Ascending aorta (tissue), 2 donors: ENCODE measurements at regions not wholly inside any gene's neighbourhood (a gene's known extent, or its start where the extent isn't known, plus 50 kb on each side); places are given as distances from the start of the nearest gene placed in this dataset.

ENCODE experiments used
- DNase-seq, 2 donors: peaks; one replicate each; pipeline ENCODE4 v3.0.0-alpha.2; 2019; ENCODE audit warnings: low spot score in 2 of 2
- H3K27ac ChIP-seq, 2 donors: fragments of 200-600 bp; sonication (generic); one replicate each; pipeline ENCODE4 v1.5.1; 2016 to 2017; ENCODE audit warnings: mild to moderate bottlenecking in 1 of 2
- H3K27me3 ChIP-seq: fragments of 200-600 bp; sonication (generic); one replicate; pipeline ENCODE4 v1.5.1; 2017
- H3K36me3 ChIP-seq, 2 donors: fragments of 200-600 bp; sonication (generic); one replicate each; pipeline ENCODE4 v1.5.1; 2016
- H3K4me1 ChIP-seq, 2 donors: fragments of 200-600 bp; sonication (generic); one replicate each; pipeline ENCODE4 v1.5.1; 2016 to 2017; ENCODE audit warnings: mild to moderate bottlenecking in 1 of 2
- H3K4me3 ChIP-seq, 2 donors: fragments of 200-600 bp; sonication (generic); one replicate each; pipeline ENCODE4 v1.5.1; 2016 to 2017; ENCODE audit warnings: mild to moderate bottlenecking in 1 of 2
- H3K9me3 ChIP-seq, 2 donors: fragments of 200-600 bp; sonication (generic); one replicate each; pipeline ENCODE4 v1.5.1; 2016
- intact Hi-C: fragments of 100-400 bp; cut with DNase I; formaldehyde crosslinking; loops from one replicate; pipeline ENCODE4 v1.15.1; 2023
- TF ChIP-seq, protein P1 (sequence below), 3 experiments: fragments of 200-600 bp in 2 of 3; fragments of 450-650 bp in 1 of 3; sonication (generic) in 2 of 3; IDR thresholded peaks; one replicate each; pipeline ENCODE4 v1.5.1; 2016 to 2019; ENCODE audit warnings: antibody characterized with exemption in 3 of 3, mild to moderate bottlenecking in 1 of 3, moderate library complexity in 1 of 3

DNA sequence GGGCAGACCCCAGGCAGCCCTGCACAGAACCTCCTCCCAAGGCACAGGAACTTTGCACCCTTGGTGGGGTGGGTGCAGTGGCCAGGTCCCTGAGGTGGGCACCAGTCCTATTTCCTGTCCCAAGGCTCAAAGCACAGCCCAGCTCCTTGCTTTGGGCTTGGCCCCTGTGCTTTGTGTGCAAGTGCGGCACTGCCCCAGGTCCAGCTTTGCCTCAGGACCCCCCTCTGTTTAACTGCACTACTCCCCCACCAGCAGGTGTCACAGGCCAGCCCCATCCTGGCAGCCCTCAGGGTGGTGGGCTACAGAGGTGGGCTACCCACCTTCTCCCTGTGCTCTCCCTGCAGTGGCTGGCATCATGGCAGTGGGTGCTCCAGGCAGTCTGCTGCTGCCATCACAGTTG lies 2469.0 kb downstream of the PCDH7 start:
- Histone ChIP-seq H3K4me3 (no peak overlapping the region), H3K9me3 (no peaks in the 10 kb centered on the region), H3K4me1 (no peaks in the 10 kb centered on the region), H3K27me3 (no peaks in the 10 kb centered on the region), H3K27ac (no peak overlapping the region), H3K36me3 (no peaks in the 10 kb centered on the region)
- no peak for DNase-seq
- TF ChIP-seq, protein P1, sequence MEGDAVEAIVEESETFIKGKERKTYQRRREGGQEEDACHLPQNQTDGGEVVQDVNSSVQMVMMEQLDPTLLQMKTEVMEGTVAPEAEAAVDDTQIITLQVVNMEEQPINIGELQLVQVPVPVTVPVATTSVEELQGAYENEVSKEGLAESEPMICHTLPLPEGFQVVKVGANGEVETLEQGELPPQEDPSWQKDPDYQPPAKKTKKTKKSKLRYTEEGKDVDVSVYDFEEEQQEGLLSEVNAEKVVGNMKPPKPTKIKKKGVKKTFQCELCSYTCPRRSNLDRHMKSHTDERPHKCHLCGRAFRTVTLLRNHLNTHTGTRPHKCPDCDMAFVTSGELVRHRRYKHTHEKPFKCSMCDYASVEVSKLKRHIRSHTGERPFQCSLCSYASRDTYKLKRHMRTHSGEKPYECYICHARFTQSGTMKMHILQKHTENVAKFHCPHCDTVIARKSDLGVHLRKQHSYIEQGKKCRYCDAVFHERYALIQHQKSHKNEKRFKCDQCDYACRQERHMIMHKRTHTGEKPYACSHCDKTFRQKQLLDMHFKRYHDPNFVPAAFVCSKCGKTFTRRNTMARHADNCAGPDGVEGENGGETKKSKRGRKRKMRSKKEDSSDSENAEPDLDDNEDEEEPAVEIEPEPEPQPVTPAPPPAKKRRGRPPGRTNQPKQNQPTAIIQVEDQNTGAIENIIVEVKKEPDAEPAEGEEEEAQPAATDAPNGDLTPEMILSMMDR (IDR thresholded peaks at IDR 0.05): no peak
- intact Hi-C loops: no loop called here

DNA sequence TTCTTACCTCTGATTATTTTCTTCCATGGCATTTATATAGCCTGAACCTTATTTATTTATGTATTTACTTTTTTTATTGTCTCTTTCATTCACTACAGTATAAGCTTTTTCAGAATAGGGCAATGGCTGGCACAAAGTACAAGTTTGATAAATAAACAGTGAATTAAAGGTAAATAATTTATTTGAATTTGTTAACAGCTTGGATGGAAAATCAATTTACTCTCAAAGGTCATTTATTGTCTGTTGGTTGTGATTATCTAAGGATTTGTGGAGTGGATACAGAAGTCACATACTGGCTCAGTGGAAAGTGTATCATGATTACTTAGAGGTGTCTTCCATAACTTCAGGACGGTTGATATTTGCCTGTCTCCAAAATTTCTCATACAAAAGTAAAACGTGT lies 2472.9 kb downstream of the PCDH7 start:
- H3K9me3 ChIP-seq: no peaks in the 10 kb centered on the region
- H3K36me3 ChIP-seq: no peaks in the 10 kb centered on the region
- no peaks in the 10 kb centered on the region for H3K27me3 ChIP-seq
- TF ChIP-seq, protein P1 (IDR thresholded peaks at IDR 0.05): no peak
- intact Hi-C loops: no loop called here
- H3K4me3 ChIP-seq: no peak overlapping the region
- DNase-seq: no peak
- H3K27ac ChIP-seq: no peak overlapping the region
- no peaks in the 10 kb centered on the region for H3K4me1 ChIP-seq

DNA sequence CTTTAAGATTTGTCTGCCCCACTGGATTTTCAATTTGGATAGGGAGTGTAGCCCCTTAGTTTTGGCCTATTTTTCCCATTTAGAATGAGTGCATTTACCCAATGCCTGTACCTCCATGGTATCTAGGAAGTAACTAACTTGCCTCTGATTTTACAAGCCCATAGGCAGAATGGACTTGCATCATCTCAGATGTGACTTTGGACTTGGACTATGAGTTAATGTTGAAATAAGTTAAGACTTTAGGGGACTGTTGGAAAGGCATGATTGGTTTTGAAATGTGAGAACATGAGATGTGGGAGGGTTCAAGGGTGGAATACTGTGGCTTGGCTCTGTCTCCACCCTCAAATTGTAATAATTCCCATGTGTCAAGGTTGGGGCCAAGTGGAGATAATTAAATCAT lies 2480.2 kb downstream of the PCDH7 start:
- no peak overlapping the region for H3K4me3 ChIP-seq
- H3K36me3 ChIP-seq: no peaks in the 10 kb centered on the region
- TF ChIP-seq, protein P1 (IDR thresholded peaks at IDR 0.05): no peak
- intact Hi-C loops: no loop called here
- H3K4me1 ChIP-seq: no peaks in the 10 kb centered on the region
- no peak overlapping the region for H3K27ac ChIP-seq
- H3K9me3 ChIP-seq: no peaks in the 10 kb centered on the region
- no peak for DNase-seq
- H3K27me3 ChIP-seq: no peaks in the 10 kb centered on the region

DNA sequence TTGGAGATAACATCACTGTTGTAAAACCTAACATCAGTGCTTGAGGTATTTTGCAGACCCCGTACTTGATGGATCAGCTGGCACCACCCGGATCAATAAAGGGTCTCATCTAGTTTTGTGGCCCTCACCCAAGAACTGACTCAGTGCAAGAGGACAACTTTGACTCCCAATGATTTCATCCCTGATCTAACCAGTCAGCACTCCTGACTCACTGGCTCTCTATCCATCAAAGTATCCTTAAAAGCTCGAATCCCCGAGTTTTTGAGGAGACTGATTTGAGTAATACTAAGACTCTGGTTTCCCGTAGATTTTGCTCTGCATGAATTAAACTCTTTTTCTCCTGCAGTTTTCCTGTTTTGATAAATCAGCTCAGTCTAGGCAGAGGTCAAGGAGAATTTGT lies 2498.1 kb downstream of the PCDH7 start:
- no peaks in the 10 kb centered on the region for H3K36me3 ChIP-seq
- H3K9me3 ChIP-seq: no peaks in the 10 kb centered on the region
- H3K4me3 ChIP-seq: no peak overlapping the region
- no peaks in the 10 kb centered on the region for H3K27me3 ChIP-seq
- H3K27ac ChIP-seq: no peak overlapping the region
- DNase-seq: no peak
- intact Hi-C loops: no loop called here
- H3K4me1 ChIP-seq: no peaks in the 10 kb centered on the region
- TF ChIP-seq, protein P1 (IDR thresholded peaks at IDR 0.05): no peak

DNA sequence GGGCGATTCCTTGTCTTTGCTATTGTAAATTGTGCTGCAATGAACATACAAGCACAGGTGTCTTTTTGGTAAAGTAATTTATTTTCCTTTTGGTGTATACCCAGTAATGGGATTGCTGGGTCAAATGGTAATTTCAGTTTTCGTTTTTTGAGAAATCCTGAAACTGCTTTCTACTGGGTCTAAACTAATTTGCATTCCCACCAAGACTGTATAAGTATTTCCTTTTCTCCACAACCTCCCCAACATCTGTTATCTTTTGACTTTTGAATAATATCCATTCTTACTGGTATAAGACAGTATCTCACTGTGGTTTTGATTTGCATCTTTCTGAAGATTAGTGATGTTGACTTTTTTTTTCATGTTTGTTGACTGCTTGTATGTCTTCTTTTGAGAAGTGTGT lies 2506.0 kb downstream of the PCDH7 start:
- H3K27me3 ChIP-seq: no peaks in the 10 kb centered on the region
- no peaks in the 10 kb centered on the region for H3K4me1 ChIP-seq
- H3K9me3 ChIP-seq: no peaks in the 10 kb centered on the region
- DNase-seq: no peak
- no peak overlapping the region for H3K27ac ChIP-seq
- H3K36me3 ChIP-seq: no peaks in the 10 kb centered on the region
- no peak overlapping the region for H3K4me3 ChIP-seq
- TF ChIP-seq, protein P1 (IDR thresholded peaks at IDR 0.05): no peak
- intact Hi-C loops: no loop called here

DNA sequence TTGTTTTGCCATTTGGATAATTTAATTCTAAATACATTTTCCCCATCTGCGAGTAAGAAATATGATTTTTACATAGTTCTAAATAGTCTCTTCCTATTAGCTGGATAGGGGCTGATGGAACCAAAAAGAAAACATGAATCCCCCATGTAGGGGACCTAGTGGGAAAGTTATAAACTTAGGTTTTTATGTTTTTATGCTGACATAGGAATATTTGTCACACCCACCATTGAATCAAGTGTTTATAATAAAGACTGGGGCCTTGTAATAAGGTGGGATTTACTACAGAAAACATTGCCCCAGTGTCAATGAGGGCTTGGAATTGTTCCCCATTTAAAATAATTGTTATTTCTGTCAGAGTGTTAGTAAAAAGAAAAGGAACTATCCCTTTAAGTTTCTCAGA lies 2506.6 kb downstream of the PCDH7 start:
- Histone ChIP-seq H3K27ac (no peak overlapping the region), H3K27me3 (no peaks in the 10 kb centered on the region), H3K9me3 (no peaks in the 10 kb centered on the region), H3K4me1 (no peaks in the 10 kb centered on the region), H3K4me3 (no peak overlapping the region), H3K36me3 (no peaks in the 10 kb centered on the region)
- intact Hi-C loops: no loop called here
- no peak for DNase-seq
- TF ChIP-seq, protein P1 (IDR thresholded peaks at IDR 0.05): no peak
